HG03159 (cell line): ENCODE measurements at regions not wholly inside any gene's neighbourhood (a gene's known extent, or its start where the extent isn't known, plus 50 kb on each side); places are given as distances from the start of the nearest gene placed in this dataset.

Experiments
- ATAC-seq: cut with Tn5 transposase; IDR thresholded peaks from one replicate; pipeline ENCODE4 v1.9.1; 2021; ENCODE audit warnings: mild to moderate bottlenecking, moderate library complexity; ENCODE audit not compliant: unreplicated experiment

- no peak for ATAC-seq
Observed at GRCh38 chr13:61873717-61874116, 458.1 kb upstream of the PCDH20 start.

GRCh38 chr13:61857198-61857597 lies 441.5 kb upstream of the PCDH20 start:
- no peak for ATAC-seq

DNA sequence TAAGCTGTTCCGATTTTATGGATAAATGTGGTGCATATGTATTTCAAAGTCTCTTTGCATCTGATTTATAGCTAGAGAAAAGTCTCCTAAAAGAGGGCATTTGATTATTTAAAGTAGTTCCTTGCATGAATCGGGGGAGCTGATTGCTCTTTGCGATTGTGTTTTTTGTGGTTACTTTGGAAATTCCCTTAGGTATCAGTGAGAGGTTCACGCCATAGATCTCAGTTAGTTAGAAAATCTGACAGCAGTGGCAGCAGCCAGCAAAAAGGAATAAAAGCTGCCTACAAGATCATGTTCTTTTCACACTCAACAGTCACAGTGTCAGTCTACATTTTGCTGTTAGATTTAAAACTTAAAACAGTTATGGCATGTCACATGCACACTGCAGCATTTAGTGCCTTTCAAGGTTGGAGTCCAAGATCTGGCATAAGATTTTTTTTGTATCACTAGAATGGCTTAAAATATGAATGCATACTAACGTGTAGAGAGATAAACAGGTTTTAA lies 436.5 kb upstream of the PCDH20 start:
- no peak for ATAC-seq

DNA sequence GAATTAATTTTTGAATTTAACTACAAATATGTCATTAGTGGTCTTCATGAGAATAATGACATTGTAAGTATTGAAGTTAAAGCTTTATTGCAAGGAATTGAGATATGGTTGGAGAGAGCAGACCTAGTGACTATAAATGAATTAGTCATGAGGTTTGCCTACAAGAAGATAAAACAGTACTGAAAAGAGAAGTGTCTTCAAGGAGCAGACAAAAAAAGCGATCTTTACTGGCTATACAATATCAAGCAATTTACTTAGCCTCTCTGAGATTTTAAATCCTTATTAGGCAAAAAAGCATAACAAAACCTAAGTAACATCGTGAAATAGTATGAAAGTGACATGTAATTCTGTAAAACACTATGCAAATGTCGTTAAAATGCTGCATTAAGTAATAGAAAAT lies 435.1 kb upstream of the PCDH20 start:
- ATAC-seq, result no peak

DNA sequence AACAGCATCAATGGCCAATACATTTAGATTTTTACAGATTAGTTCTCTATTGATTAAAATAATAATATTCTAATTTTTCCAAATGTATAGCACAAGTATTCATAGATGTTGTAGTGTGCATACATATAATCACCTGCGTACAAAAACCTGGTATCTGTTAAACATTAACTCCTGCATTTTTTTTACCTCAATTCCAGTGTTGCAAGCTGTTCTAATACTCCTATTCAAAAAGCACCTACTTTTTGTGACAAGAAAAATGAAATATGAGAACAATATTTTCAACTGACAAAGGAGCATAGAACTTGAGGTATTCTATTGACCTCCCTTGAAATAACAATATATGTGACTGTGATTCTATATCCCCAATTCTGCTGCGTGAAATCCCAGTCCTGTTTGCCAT lies 422.9 kb upstream of the PCDH20 start:
- no peak for ATAC-seq

DNA sequence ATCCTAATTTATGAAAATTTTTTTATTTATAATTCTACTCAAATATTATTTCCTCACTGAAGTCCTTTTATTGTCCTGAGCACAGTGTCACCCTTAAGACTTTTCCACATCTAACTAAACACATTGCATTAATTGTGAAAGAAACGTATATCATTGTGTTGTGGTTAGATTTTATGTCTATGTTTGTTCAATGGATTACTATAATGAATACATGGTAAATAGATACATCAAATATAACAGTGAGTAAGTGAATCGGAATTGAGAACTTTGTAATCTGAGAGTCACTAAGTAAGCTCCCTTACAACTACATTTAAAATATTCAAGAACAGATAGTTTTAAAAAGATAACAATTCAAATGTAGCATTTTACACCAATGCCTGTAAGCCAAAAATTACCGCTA lies 417.6 kb upstream of the PCDH20 start:
- ATAC-seq, result no peak

GRCh38 chr13:61831026-61831425 lies 415.4 kb upstream of the PCDH20 start:
- ATAC-seq, result no peak

GRCh38 chr13:61830475-61830874 lies 414.8 kb upstream of the PCDH20 start:
- ATAC-seq, result no peak

DNA sequence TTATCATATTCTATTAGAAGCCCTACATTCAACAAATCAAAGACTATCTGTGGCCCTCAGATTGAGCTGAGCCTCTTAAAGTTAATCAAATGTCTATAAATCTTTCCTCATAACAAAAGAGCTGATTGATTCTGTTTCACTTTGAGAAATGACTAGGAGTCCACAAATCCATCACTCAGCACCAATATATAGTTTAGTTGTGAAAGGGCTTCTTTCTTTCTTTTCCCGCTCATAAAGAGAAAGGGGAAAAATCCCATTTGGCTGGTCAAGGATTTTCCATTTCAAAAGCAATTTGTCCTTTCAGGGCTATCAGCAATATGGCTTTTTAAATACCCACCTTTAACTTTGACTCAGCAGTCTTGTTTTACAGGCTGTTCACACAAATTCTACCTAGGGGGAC lies 408.5 kb upstream of the PCDH20 start:
- ATAC-seq, result no peak

GRCh38 chr13:61812286-61812685 lies 396.6 kb upstream of the PCDH20 start:
- ATAC-seq, result no peak

- no peak for ATAC-seq
Observed at GRCh38 chr13:61810065-61810464, 394.4 kb upstream of the PCDH20 start.

- ATAC-seq, result no peak
Observed at GRCh38 chr13:61797397-61797796, 381.7 kb upstream of the PCDH20 start.

DNA sequence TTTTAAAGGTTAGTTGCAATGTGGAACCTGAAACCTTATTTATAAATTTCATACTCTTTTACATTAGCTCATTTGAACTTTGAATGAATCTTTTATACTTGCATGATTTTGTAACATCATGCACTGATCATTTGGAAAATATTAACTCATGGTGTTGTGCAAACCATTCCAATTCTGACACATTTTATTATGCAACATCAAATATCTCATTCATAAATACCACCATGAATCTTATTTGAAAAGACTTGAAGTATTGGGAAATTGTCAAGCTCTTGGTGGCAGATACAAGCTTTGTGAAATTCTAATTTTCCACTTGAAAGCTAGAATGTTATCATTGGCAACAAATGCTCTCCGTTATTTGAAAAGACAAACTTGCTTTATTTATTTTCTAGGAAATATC lies 379.9 kb upstream of the PCDH20 start:
- ATAC-seq, result no peak

- ATAC-seq, result no peak
Observed at GRCh38 chr13:61779456-61779855, 363.8 kb upstream of the PCDH20 start.

DNA sequence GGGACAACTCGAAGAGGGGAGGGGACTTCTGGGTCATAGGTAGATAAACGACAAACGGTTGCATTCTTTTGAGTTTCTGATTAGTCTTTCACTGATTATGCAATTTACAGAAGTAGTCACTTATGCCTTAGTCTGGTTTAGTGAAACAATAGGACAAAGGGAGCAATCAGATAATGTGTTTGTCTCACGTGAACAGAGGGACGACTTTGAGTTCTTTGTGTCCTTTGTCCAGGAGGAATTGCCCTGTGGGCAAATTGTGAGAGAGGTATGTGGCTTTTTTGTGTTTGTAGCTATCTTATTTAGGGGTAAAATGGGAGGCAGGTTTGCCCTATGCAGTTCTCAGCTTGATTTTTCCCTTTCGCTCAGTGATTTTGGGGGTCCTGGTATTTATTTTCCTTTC lies 362.9 kb upstream of the PCDH20 start:
- no peak for ATAC-seq

DNA sequence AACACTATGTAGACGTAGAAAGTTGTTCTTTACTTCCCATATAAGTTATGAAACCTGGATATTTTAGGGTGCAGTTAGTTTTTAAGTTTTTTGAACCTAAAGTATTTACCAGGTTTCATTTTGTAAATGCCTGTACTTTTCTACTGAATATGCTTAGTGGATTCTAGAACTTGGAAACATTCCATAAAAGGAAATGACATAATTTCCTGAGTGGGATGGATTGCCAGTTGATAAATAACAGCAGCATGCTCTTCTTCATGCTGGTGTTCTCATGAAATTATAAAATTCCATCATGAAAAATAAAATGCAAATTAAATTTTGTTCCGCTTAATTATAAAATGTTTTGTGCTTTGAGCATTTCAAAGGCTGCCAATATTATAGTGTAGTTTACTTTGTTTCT lies 362.2 kb upstream of the PCDH20 start:
- ATAC-seq, result no peak

- no peak for ATAC-seq
Observed at GRCh38 chr13:61777271-61777670, 361.6 kb upstream of the PCDH20 start.

- no peak for ATAC-seq
Observed at GRCh38 chr13:61774903-61775302, 359.3 kb upstream of the PCDH20 start.

DNA sequence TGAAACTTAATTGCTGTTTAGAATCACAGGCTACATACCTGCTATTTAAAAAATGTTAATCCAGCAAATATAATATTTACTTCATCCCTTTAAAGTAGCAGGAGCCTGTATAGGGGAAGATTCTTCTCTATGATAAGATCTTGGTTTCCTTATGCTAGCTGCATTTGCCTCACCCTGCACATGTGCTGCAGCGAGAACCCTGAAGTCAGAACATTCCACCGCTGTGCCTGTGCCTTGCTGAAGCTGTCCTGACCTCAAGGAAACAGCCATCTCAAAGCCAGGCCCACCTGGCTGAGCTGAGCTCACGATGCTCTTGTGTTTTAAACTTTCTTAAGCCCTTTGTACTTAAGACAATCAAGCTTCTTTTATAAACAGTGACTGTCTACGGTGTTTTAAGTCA lies 355.0 kb upstream of the PCDH20 start:
- no peak for ATAC-seq

- no peak for ATAC-seq
Observed at GRCh38 chr13:61768175-61768574, 352.5 kb upstream of the PCDH20 start.

- no peak for ATAC-seq
Observed at GRCh38 chr13:61766667-61767058, 351.0 kb upstream of the PCDH20 start.

GRCh38 chr13:61765940-61766666 lies 350.5 kb upstream of the PCDH20 start:
- ATAC-seq, result no peak

DNA sequence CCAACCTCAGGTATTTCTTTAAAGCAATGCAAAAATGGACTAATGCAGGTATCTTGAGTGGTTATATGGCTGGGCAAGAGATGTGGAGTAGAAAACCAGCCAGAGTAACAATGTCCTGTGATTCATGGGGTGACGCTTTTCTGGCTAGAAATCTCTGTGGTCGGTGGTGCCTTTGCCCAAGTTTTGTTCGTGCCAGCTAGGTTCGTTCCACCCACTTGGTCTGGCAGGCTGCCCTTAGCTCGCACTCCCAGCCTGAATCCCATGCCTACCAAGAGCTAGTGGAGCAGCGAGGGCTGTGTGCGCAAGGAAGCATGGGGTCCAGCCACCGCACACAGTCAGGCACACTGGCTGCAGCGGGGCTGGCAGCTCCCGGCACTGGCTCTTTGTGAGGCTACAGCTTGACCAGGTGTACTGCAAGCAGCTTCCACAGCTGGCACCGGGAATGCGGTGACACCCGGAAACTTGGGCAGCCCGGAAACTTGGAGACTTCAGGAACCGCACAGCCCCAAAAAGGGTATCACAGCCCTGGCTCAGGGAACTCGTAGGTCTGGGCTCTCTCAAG lies 349.6 kb upstream of the PCDH20 start:
- no peak for ATAC-seq
